ENCODE measurements at regions not wholly inside any gene's neighbourhood (a gene's known extent, or its start where the extent isn't known, plus 50 kb on each side); places are given as distances from the start of the nearest gene placed in this dataset.

GRCh38 chr10:35908451-35908850 is 266.4 kb upstream of the FZD8 start:
- no peak for DNase-seq
- WGBS (ENCODE audit: insufficient coverage): no CpG with 5 or more reads among the region's 2 CpGs
- H3K36me3 Mint-ChIP-seq: no peaks in the 10 kb centered on the region
- peaks cover 0 to 3% (median 0%) of the 10 kb centered on the region in 3 donors for H3K9me3 Mint-ChIP-seq
- Histone ChIP-seq H3K27me3 (replicated peaks in 1 of 2; ENCODE audit: control insufficient read depth in 2 of 2, extremely low read depth in 1 of 2, insufficient read depth in 2 of 2, low read length in 1 of 2) (no peaks in the 10 kb centered on the region), H3K4me3 (ENCODE audit: control insufficient read depth in 1 of 2, extremely low read depth in 1 of 2, low read length in 1 of 2) (no peak overlapping the region), H3K4me1 (ENCODE audit: control insufficient read depth in 1 of 2, extremely low read depth in 1 of 2, insufficient read depth in 2 of 2, low read length in 2 of 2) (no peaks in the 10 kb centered on the region), H3K27ac (ENCODE audit: low read length) (no peak overlapping the region), H3K36me3 (ENCODE audit: control insufficient read depth in 2 of 2, extremely low read depth in 1 of 2, insufficient read depth in 1 of 2, low read length in 1 of 2) (no peaks in the 10 kb centered on the region), H3K9me3 (no peaks in the 10 kb centered on the region)
- no peak for ATAC-seq (replicated peaks in 1 of 4)
- no peak overlapping the region for H3K4me3 Mint-ChIP-seq
- POLR2A ChIA-PET: no interaction called here
- H3K27me3 Mint-ChIP-seq: peaks cover 0 to 5% of the 10 kb centered on the region in 2 donors
- H3K4me1 Mint-ChIP-seq: no peaks in the 10 kb centered on the region
- CTCF ChIA-PET: no interaction called here
- no peak overlapping the region for H3K27ac Mint-ChIP-seq

GRCh38 chr10:35907548-35907947 is 265.5 kb upstream of the FZD8 start:
- 58% methylated on average over 8 of the region's 9 CpGs for WGBS (ENCODE audit: insufficient coverage)
- DNase-seq (no peak), ATAC-seq (replicated peaks in 1 of 4) (no peak)
- no peaks in the 10 kb centered on the region for H3K27me3 ChIP-seq (replicated peaks in 1 of 2; ENCODE audit: control insufficient read depth in 2 of 2, extremely low read depth in 1 of 2, insufficient read depth in 2 of 2, low read length in 1 of 2)
- H3K27ac ChIP-seq (ENCODE audit: low read length): no peak overlapping the region
- H3K9me3 ChIP-seq: no peaks in the 10 kb centered on the region
- peaks cover 0 to 5% of the 10 kb centered on the region in 2 donors for H3K27me3 Mint-ChIP-seq
- no peaks in the 10 kb centered on the region for H3K36me3 Mint-ChIP-seq
- ChIA-PET POLR2A (no interaction called here), CTCF (no interaction called here)
- no peaks in the 10 kb centered on the region for H3K36me3 ChIP-seq (ENCODE audit: control insufficient read depth in 2 of 2, extremely low read depth in 1 of 2, insufficient read depth in 1 of 2, low read length in 1 of 2)
- no peak overlapping the region for H3K4me3 Mint-ChIP-seq
- H3K27ac Mint-ChIP-seq: no peak overlapping the region
- peaks cover 0 to 3% (median 0%) of the 10 kb centered on the region in 3 donors for H3K9me3 Mint-ChIP-seq
- no peak overlapping the region for H3K4me3 ChIP-seq (ENCODE audit: control insufficient read depth in 1 of 2, extremely low read depth in 1 of 2, low read length in 1 of 2)
- H3K4me1 Mint-ChIP-seq: no peaks in the 10 kb centered on the region
- H3K4me1 ChIP-seq (ENCODE audit: control insufficient read depth in 1 of 2, extremely low read depth in 1 of 2, insufficient read depth in 2 of 2, low read length in 2 of 2): no peaks in the 10 kb centered on the region

GRCh38 chr10:35906155-35906554 is 264.1 kb upstream of the FZD8 start:
- H3K27ac ChIP-seq (ENCODE audit: low read length): no peak overlapping the region
- Mint-ChIP-seq H3K36me3 (no peaks in the 10 kb centered on the region), H3K27me3 (peaks cover 0 to 5% of the 10 kb centered on the region in 2 donors), H3K9me3 (peaks cover 0 to 5% (median 3%) of the 10 kb centered on the region in 3 donors), H3K4me3 (no peak overlapping the region), H3K4me1 (no peaks in the 10 kb centered on the region), H3K27ac (no peak overlapping the region)
- ChIA-PET CTCF (no interaction called here), POLR2A (no interaction called here)
- no peaks in the 10 kb centered on the region for H3K27me3 ChIP-seq (replicated peaks in 1 of 2; ENCODE audit: control insufficient read depth in 2 of 2, extremely low read depth in 1 of 2, insufficient read depth in 2 of 2, low read length in 1 of 2)
- H3K9me3 ChIP-seq: no peaks in the 10 kb centered on the region
- H3K4me3 ChIP-seq (ENCODE audit: control insufficient read depth in 1 of 2, extremely low read depth in 1 of 2, low read length in 1 of 2): no peak overlapping the region
- DNase-seq (no peak), ATAC-seq (replicated peaks in 1 of 4) (no peak)
- no peaks in the 10 kb centered on the region for H3K4me1 ChIP-seq (ENCODE audit: control insufficient read depth in 1 of 2, extremely low read depth in 1 of 2, insufficient read depth in 2 of 2, low read length in 2 of 2)
- WGBS (ENCODE audit: insufficient coverage): 75% methylated on average over 3 of the region's 3 CpGs
- no peaks in the 10 kb centered on the region for H3K36me3 ChIP-seq (ENCODE audit: control insufficient read depth in 2 of 2, extremely low read depth in 1 of 2, insufficient read depth in 1 of 2, low read length in 1 of 2)

- Histone ChIP-seq H3K9me3 (no peaks in the 10 kb centered on the region), H3K27me3 (replicated peaks in 1 of 2; ENCODE audit: control insufficient read depth in 2 of 2, extremely low read depth in 1 of 2, insufficient read depth in 2 of 2, low read length in 1 of 2) (no peaks in the 10 kb centered on the region), H3K4me1 (ENCODE audit: control insufficient read depth in 1 of 2, extremely low read depth in 1 of 2, insufficient read depth in 2 of 2, low read length in 2 of 2) (no peaks in the 10 kb centered on the region), H3K36me3 (ENCODE audit: control insufficient read depth in 2 of 2, extremely low read depth in 1 of 2, insufficient read depth in 1 of 2, low read length in 1 of 2) (no peaks in the 10 kb centered on the region), H3K27ac (ENCODE audit: low read length) (no peak overlapping the region), H3K4me3 (ENCODE audit: control insufficient read depth in 1 of 2, extremely low read depth in 1 of 2, low read length in 1 of 2) (no peak overlapping the region)
- H3K27me3 Mint-ChIP-seq: peaks cover 0 to 5% of the 10 kb centered on the region in 2 donors
- H3K27ac Mint-ChIP-seq: no peak overlapping the region
- H3K4me3 Mint-ChIP-seq: no peak overlapping the region
- no peak for ATAC-seq (replicated peaks in 1 of 4)
- H3K9me3 Mint-ChIP-seq: peaks cover 0 to 10% (median 9%) of the 10 kb centered on the region in 3 donors
- ChIA-PET POLR2A (no interaction called here), CTCF (no interaction called here)
- H3K36me3 Mint-ChIP-seq: no peaks in the 10 kb centered on the region
- no peaks in the 10 kb centered on the region for H3K4me1 Mint-ChIP-seq
- 82% methylated on average over 2 of the region's 7 CpGs for WGBS (ENCODE audit: insufficient coverage)
- no peak for DNase-seq
These were observed 260.9 kb upstream of the FZD8 start for GRCh38 chr10:35903021-35903420.

GRCh38 chr10:35898716-35899440 is 256.8 kb upstream of the FZD8 start:
- CTCF ChIA-PET: no interaction called here

GRCh38 chr10:35896001-35896400 is 253.9 kb upstream of the FZD8 start:
- Mint-ChIP-seq H3K4me3 (no peak overlapping the region), H3K9me3 (peaks cover 0 to 14% (median 12%) of the 10 kb centered on the region in 3 donors), H3K4me1 (no peaks in the 10 kb centered on the region), H3K27ac (no peak overlapping the region), H3K36me3 (no peaks in the 10 kb centered on the region), H3K27me3 (no peaks in the 10 kb centered on the region)
- DNase-seq: no peak
- H3K4me3 ChIP-seq (ENCODE audit: control insufficient read depth in 1 of 2, extremely low read depth in 1 of 2, low read length in 1 of 2): no peak overlapping the region
- CTCF ChIA-PET: no interaction called here
- POLR2A ChIA-PET: interaction anchor here in 1 of 2 donors (0.6 kb wide), 1 partner anchor 44 kb away, joined by 4 read pairs; no protein-coding TSS in a partner anchor
- H3K27ac ChIP-seq (ENCODE audit: low read length): no peak overlapping the region
- no peaks in the 10 kb centered on the region for H3K27me3 ChIP-seq (replicated peaks in 1 of 2; ENCODE audit: control insufficient read depth in 2 of 2, extremely low read depth in 1 of 2, insufficient read depth in 2 of 2, low read length in 1 of 2)
- WGBS (ENCODE audit: insufficient coverage): 75% methylated on average over 2 of the region's 5 CpGs
- no peaks in the 10 kb centered on the region for H3K36me3 ChIP-seq (ENCODE audit: control insufficient read depth in 2 of 2, extremely low read depth in 1 of 2, insufficient read depth in 1 of 2, low read length in 1 of 2)
- no peaks in the 10 kb centered on the region for H3K4me1 ChIP-seq (ENCODE audit: control insufficient read depth in 1 of 2, extremely low read depth in 1 of 2, insufficient read depth in 2 of 2, low read length in 2 of 2)
- ATAC-seq (replicated peaks in 1 of 4): no peak
- no peaks in the 10 kb centered on the region for H3K9me3 ChIP-seq

More at GRCh38 chr10:35898716-35899440, 256.8 kb upstream of the FZD8 start:
- Histone ChIP-seq H3K4me3 (ENCODE audit: control insufficient read depth in 1 of 2, extremely low read depth in 1 of 2, low read length in 1 of 2) (no peak overlapping the region), H3K27me3 (replicated peaks in 1 of 2; ENCODE audit: control insufficient read depth in 2 of 2, extremely low read depth in 1 of 2, insufficient read depth in 2 of 2, low read length in 1 of 2) (no peaks in the 10 kb centered on the region), H3K36me3 (ENCODE audit: control insufficient read depth in 2 of 2, extremely low read depth in 1 of 2, insufficient read depth in 1 of 2, low read length in 1 of 2) (no peaks in the 10 kb centered on the region), H3K9me3 (no peaks in the 10 kb centered on the region), H3K4me1 (ENCODE audit: control insufficient read depth in 1 of 2, extremely low read depth in 1 of 2, insufficient read depth in 2 of 2, low read length in 2 of 2) (no peaks in the 10 kb centered on the region), H3K27ac (ENCODE audit: low read length) (no peak overlapping the region)
- Mint-ChIP-seq H3K27me3 (no peaks in the 10 kb centered on the region), H3K4me3 (no peak overlapping the region), H3K9me3 (peaks cover 0 to 18% (median 12%) of the 10 kb centered on the region in 3 donors), H3K4me1 (no peaks in the 10 kb centered on the region), H3K36me3 (no peaks in the 10 kb centered on the region), H3K27ac (no peak overlapping the region)
- ATAC-seq (replicated peaks in 1 of 4) (no peak), DNase-seq (no peak)
- 91% methylated on average over 13 of the region's 18 CpGs for WGBS (ENCODE audit: insufficient coverage)
- POLR2A ChIA-PET: no interaction called here
